HCT116 (cell line): ENCODE measurements at regions not wholly inside any gene's neighbourhood (a gene's known extent, or its start where the extent isn't known, plus 50 kb on each side); places are given as distances from the start of the nearest gene placed in this dataset.

Experiments
- EZH2phosphoT487 ChIP-seq: fragments of 200-600 bp; IDR thresholded peaks from 2 replicates; pipeline ENCODE4 v1.6.1; 2018; ENCODE audit warnings: antibody characterized with exemption, borderline replicate concordance
- REST ChIP-seq: IDR thresholded peaks from 2 replicates; pipeline ENCODE4 v1.6.1; 2012; ENCODE audit warnings: low read depth
- TCF7L2 ChIP-seq: IDR thresholded peaks from 2 replicates; pipeline ENCODE4 v1.7.0; 2011; ENCODE audit warnings: borderline replicate concordance, inconsistent platforms; ENCODE audit not compliant: insufficient read depth, insufficient read length; ENCODE audit errors: extremely low read depth
- TF ChIP-seq, protein P1 (sequence below), 3 experiments: fragments of 200-600 bp in 1 of 3; sonication (generic) in 1 of 3; IDR thresholded peaks in 2 of 3; conservative IDR thresholded peaks in 1 of 3; 2 replicates each; pipeline ENCODE4 v1.5.1; 2012 to 2017; ENCODE audit warnings: low read depth in 2 of 3, low read length in 2 of 3, antibody characterized with exemption in 1 of 3, borderline replicate concordance in 1 of 3, control low read depth in 1 of 3, mild to moderate bottlenecking in 1 of 3, mixed read lengths in 1 of 3, mixed run types in 1 of 3, moderate library complexity in 1 of 3; ENCODE audit not compliant: insufficient read depth in 1 of 3

- TF ChIP-seq, protein P1, sequence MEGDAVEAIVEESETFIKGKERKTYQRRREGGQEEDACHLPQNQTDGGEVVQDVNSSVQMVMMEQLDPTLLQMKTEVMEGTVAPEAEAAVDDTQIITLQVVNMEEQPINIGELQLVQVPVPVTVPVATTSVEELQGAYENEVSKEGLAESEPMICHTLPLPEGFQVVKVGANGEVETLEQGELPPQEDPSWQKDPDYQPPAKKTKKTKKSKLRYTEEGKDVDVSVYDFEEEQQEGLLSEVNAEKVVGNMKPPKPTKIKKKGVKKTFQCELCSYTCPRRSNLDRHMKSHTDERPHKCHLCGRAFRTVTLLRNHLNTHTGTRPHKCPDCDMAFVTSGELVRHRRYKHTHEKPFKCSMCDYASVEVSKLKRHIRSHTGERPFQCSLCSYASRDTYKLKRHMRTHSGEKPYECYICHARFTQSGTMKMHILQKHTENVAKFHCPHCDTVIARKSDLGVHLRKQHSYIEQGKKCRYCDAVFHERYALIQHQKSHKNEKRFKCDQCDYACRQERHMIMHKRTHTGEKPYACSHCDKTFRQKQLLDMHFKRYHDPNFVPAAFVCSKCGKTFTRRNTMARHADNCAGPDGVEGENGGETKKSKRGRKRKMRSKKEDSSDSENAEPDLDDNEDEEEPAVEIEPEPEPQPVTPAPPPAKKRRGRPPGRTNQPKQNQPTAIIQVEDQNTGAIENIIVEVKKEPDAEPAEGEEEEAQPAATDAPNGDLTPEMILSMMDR (IDR thresholded peaks at IDR 0.05 in 2 of 3, conservative IDR thresholded peaks at IDR 0.05 in 1 of 3; ENCODE audit: borderline replicate concordance in 1 of 3, insufficient read depth in 1 of 3, low read depth in 2 of 3, low read length in 2 of 3) = no peak
- no peak for TF ChIP-seq TCF7L2
- TF ChIP-seq EZH2phosphoT487 = no peak
- no peak for TF ChIP-seq REST
Measured at GRCh38 chr14:57069702-57070101, 199.0 kb downstream of the EXOC5 start.
